NCI-H345 treated with DMSO at 0.1 percent for 48 hours (cell line): ENCODE measurements at regions not wholly inside any gene's neighbourhood (a gene's known extent, or its start where the extent isn't known, plus 50 kb on each side); places are given as distances from the start of the nearest gene placed in this dataset.
A peak's percentile ranks its signal among the peaks of the same experiment; 100 is the strongest.
"Not testable (repeated sequence)": the region's sequence is repeated elsewhere in the genome, so short reads cannot be mapped to it uniquely, and the experiment has no call there.

ENCODE experiments used
- DNase-seq: peaks from one replicate; lab custom pipeline; 2025; ENCODE audit not compliant: unreplicated experiment; lab: John Stamatoyannopoulos, UW

GRCh38 chr2:190742431-190742830, 93.5 kb downstream of the NAB1 start:
- DNase-seq = no peak

GRCh38 chr2:190744041-190744440, 95.2 kb downstream of the NAB1 start:
- DNase-seq = no peak

- no peak for DNase-seq
These were observed 98.3 kb downstream of the NAB1 start for GRCh38 chr2:190746971-190747761.

DNA sequence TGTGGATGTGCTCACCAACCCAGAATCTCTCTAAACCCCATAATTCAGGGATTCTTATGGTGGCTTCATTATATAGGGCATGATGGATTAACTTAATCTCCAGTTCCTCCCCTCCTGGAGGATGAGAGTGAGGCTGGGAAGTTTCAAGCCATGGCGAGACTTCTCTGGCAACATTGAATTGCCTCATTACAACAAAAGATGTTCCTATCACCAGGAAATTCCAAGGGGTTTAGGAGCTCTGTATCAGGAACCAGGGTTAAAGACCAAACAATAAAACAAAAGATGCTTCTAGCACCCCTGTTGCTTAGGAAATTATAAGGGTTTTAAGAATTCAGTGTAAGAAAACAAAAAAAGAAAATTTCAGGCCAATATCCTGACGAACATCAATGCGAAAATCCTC, 100.1 kb downstream of the NAB1 start:
- no peak for DNase-seq

DNA sequence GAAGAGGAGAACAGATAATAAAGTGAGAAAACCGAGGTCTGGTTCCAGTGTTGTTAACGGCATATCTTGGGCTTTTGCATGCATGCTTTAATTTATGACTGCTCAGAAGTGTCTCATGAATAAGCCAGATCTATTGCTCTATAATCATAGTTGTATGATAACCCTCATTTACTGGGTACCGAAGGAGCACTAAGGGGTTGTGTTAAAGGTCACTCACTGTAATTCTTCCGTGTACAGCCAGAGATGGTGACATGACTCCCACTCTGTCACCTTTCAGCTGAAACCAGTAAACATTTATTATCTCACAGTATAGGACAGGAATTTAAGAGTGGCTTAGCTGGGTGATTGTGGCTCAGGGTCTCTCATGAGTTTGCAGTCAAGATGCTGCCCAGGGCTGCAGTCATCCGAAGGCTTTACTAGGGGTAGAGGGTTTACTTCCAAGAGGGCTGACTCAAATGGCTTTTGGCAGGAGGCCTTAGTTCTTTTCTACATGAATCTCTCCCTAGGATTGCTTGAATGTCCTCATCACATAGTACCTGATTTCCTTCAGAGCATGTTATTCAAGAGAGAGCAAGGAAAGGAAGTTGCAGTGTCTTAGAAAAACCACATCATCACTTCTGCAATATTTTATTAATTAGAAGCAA, 107.0 kb downstream of the NAB1 start:
- DNase-seq = no peak

- DNase-seq = no peak
These were observed 110.9 kb downstream of the NAB1 start for GRCh38 chr2:190759749-190760213.

DNA sequence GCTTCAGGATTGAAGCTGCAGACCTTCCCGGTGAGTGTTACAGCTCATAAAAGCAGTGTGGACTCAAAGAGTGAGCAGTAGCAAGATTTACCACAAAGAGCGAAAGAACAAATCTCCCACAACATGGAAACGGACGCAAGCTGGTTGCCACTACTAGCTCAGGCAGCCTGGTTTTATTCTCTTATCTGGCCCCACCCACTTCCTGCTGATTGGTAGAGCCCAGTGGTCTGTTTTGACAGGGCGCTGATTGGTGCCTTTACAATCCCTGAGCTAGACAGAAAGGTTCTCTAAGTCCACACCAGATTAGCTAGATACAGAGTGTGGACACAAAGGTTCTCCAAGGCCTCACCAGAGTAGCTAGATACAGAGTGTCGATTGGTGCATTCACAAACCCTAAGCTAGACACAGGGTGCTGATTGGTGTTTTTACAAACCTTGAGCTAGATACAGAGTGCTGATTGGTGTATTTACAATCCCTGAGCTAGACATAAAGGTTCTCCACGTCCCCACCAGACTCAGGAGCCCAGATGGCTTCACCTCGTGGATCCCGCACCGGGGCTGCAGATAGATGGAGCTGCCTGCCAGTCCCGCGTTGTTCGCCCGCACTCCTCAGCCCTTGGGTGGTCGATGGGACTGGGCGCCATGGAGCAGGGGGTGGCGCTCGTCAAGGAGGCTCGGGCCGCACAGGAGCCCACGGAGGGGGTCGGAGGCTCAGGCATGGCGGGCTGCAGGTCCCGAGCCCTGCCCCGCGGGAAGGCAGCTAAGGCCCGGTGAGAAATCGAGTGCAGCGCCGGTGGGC, 111.7 kb downstream of the NAB1 start:
- not testable (repeated sequence) for DNase-seq

GRCh38 chr2:190761216-190761615, 112.3 kb downstream of the NAB1 start:
- DNase-seq = not testable (repeated sequence)

- no peak for DNase-seq
These were observed 113.7 kb downstream of the NAB1 start for GRCh38 chr2:190762566-190762965.

GRCh38 chr2:190763100-190763499, 114.2 kb downstream of the NAB1 start:
- DNase-seq = no peak

GRCh38 chr2:190763901-190764514, 115.1 kb downstream of the NAB1 start:
- no peak for DNase-seq

- no peak for DNase-seq
These were observed 115.0 kb upstream of the GLS start for GRCh38 chr2:190765386-190766173.

DNA sequence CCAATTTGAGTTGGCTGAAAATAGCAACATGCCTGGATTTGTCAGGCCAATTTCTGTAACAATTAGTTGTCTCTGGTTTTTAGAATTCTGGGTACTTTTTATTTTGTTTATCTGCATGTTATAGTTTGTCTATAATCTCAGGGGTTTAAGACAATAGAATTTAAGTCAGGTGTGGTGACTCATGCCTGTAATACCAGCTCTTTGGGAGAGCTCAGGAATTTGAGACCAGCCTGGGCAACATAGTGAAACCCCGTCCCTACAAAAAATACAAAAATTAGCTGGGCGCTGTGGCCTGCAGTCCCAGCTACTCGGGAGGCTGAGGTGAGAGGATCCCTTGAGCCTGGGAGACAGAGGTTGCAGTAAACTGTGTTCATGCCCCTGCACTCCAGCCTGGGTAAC, 114.4 kb upstream of the GLS start:
- DNase-seq = no peak

DNA sequence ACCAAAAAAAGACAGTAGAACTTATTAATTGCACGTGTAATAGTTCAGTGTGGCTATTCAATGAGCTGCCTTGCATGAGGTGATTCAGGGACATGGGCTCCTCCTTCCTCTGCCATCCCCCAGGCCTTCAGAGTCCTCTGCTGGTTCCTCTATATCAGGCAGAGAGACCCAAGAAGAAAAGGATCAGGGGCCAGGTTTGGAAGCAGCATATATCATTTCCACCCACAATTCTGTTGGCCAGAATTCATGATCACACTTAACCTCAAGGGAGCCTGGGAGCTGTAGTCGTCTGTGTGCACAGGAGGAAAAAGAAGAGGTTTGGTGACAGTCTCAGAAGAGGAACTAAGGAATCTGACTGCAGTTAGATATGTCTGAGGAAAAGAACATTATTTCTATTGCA, 114.0 kb upstream of the GLS start:
- DNase-seq = no peak

DNA sequence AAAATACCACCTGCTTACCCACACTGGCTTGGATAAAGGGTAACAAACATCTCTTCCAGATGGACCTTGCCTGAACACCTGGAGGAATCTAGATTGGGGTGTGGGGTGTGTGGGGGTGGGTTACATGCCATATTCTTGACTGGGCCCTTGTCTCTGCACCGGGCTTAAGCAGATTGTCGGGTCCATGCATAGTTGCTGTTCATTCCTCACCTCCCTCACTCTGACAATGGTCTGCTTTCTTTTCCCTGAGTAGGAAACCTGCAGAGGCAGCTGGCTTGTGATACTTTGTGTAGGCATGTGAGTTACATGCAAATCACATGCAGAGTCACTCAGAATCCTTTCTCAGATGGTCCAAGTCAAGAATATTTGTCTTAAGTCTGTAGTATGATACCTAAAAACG, 112.8 kb upstream of the GLS start:
- DNase-seq = no peak

DNA sequence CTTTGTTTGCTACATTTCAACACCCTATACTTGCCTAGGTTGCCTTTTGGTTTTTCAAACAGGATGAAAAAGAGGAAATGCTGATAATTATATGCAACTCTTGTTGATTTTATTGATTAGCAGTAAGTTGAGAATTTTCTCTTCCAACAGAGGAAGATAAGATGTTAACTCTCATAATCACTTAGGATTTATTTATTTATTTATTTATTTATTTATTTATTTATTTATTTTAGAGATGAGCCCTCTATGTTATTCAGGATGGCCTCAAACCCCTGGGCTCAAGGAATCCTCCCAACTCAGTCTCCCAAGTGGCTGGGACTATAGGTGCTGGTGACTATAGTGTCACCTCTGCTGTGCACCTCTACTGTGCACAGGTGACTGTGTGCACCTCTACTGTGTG, 111.4 kb upstream of the GLS start:
- no peak for DNase-seq

DNA sequence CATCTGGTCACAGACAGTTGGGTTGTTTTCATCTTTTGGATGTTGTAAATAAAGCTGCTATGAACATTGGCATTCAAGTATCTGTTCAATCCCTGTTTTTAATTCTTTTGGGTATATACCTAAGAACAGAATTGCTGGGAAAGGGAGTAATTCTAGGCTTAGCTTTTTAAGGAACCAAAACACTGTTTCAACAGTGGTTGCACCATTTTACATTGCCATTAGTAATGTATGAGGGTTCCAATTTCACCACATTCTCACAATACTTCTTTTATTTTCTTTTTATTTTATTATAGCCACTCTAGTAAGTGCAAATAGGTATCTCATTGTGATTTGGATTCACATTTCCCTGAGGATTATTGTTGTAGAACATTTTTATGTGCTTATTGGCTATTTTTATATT, 108.9 kb upstream of the GLS start:
- no peak for DNase-seq

DNA sequence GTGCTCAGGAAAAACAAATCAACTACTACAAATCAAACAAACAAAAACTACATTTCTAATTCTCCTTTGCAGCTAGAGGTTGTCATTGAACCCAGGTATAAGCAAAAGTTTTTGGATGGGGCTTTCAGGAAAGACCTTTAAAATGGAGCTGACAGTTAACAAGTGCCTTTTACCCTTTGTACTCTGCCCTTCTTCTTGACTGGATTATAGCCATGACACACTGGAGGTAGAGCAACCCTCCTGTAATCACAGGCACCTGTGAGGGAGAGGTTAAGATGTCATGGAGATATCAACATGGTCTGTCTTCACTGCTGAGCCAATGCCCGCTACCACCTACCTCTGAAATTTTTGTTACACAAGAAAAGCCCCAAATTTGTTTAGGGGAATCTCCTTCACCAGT, 100.0 kb upstream of the GLS start:
- no peak for DNase-seq

DNA sequence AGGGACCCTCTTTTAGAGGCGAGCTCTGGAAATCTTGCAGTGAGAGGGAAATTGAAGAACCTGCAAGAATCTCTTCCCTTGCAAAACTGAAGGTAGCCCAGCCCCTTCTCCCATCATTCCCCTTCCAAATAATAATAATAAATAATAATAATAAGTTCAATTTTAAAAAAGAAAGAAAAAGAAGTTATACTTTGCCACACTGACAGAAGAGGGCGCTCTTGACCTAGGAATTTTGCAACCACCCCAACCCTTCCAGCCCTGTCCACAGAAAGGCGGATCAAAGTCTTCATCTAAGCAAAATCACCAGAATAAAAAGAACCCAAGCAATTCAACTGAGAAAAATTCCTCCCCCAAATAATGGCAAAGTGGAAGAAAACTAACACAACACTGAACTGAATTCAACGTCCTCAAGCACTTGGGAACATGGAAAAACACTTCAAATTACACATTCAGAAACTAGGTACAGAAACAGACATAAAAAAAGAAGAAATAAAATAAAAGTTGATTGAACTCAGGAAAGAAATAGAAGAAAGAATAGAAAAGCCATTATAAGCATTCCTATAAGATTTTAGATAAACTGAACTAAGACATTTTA, 98.9 kb upstream of the GLS start:
- DNase-seq = peak; percentile 18

GRCh38 chr2:190782264-190782663, 98.4 kb upstream of the GLS start:
- no peak for DNase-seq
